NCI-H460 (cell line): ENCODE measurements at regions not wholly inside any gene's neighbourhood (a gene's known extent, or its start where the extent isn't known, plus 50 kb on each side); places are given as distances from the start of the nearest gene placed in this dataset.
"Not testable (repeated sequence)": the region's sequence is repeated elsewhere in the genome, so short reads cannot be mapped to it uniquely, and the experiment has no call there.

Experiments
- DNase-seq: peaks from one replicate; pipeline ENCODE4 v3.0.0-alpha.2; 2016; ENCODE audit warnings: low read depth; ENCODE audit errors: extremely low read depth

DNA sequence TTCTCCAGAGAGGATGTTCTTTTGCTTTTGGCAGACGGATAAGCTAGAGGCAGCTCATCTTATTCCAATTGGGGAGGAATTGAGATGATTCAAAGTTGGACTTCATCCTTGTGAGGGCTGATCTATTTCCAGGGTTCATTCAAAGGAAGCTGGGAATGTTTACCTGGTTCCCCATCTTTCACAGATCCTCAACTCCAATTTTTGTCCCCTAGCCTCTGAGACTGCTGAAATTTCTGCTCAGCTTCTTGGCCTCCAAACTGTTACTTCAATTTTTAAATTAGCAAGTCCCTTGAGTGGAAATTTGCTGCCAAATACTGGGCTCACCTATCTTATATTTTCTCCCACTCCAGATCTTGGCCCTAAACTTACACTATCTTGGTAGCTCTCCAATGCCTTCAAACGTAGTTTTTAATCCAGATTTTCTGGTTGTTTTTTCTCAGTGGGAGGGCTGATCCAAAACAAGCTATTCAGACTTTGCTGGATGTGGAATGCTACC is 93.9 kb upstream of the NEK6 start:
- no peak for DNase-seq

DNA sequence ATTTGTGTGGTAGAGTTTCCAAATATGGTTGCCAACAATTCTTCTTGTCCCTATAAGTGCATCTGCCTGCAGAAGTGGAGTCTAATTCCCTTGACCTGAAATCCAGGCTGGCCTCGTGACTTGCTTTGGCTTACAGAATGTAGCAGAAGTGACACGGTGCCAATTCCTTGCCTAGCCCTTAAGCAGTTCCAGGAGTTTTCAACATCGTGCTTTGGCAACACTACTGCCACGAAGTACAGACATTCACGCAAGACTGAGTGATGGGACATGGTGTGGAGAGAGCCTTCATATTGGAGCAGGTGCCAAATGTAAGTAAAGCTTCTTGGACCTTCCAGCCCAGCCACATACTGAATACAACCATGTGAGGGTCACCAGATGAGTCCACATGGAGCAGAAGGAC is 92.9 kb upstream of the NEK6 start:
- DNase-seq: no peak

- no peak for DNase-seq
Measured at GRCh38 chr9:124174433-124174832, 83.3 kb upstream of the NEK6 start.

- DNase-seq: not testable (repeated sequence)
Measured at GRCh38 chr9:124177522-124177921, 80.2 kb upstream of the NEK6 start.

GRCh38 chr9:124179196-124180071 is 78.3 kb upstream of the NEK6 start:
- DNase-seq: no peak

- DNase-seq: no peak
Measured at GRCh38 chr9:124180557-124180956, 77.2 kb upstream of the NEK6 start.

DNA sequence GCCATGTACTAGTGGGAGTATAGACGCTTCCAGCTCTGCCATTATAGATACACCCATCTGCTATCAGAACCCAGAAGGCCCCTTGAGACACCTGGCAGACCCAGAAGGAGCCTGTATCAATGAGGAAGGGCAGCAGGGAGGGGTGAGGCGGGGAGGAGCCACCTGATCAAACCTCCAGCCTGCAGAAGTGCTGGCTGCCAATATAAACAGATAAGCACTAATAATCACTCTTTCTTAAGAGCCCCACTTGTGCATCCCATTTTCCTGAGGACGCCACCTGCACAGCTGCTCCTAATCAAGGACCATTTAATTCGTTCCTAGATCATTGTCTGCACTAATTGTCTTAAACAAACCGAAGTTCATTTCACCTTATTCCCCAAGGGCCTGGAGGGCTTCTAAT is 75.0 kb upstream of the NEK6 start:
- DNase-seq: no peak

DNA sequence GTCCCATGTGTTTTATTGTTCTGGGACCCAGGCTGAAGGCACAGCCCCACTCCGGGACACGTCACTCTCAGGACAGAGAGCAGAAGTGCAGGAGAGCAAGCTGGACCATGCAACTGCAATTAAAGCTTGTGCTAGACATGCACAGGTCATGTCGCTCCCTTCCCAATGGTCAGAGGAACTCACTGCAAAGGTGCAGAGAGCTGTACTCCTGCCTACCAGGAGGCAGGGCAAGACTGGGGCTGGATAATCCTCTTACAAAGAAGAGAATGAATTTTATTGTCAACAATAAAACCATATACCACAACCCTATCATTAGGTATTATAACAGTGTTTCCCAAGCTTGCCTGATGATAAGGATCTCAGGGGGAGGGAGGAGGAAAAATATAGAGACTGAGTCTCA is 74.0 kb upstream of the NEK6 start:
- no peak for DNase-seq

- no peak for DNase-seq
Measured at GRCh38 chr9:124185413-124185812, 72.3 kb upstream of the NEK6 start.

DNA sequence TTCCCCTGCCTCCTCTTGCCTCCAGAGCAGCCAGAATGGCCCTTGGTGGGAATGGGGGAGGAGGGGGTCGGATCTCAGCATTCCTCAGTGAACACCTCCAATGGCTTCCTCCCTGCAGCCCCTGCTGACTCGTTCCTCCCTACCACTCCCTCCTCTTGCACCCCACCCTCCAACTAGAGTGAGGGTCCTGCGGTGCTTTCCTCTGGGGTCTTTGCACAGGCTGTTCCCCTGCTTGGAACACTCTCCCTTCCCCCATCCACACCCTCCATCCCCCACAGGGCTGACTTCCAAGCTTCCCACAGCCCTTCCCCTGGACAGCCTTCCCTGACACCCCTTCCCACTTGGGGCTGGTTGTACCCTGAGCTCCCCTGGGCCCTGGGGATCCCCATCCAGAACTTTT is 70.4 kb upstream of the NEK6 start:
- DNase-seq: no peak

GRCh38 chr9:124188331-124189110 is 69.2 kb upstream of the NEK6 start:
- no peak for DNase-seq

GRCh38 chr9:124190761-124191160 is 67.0 kb upstream of the NEK6 start:
- no peak for DNase-seq

GRCh38 chr9:124191691-124192395 is 65.9 kb upstream of the NEK6 start:
- DNase-seq: no peak

- no peak for DNase-seq
Measured at GRCh38 chr9:124196814-124197176, 61.0 kb upstream of the NEK6 start.

DNA sequence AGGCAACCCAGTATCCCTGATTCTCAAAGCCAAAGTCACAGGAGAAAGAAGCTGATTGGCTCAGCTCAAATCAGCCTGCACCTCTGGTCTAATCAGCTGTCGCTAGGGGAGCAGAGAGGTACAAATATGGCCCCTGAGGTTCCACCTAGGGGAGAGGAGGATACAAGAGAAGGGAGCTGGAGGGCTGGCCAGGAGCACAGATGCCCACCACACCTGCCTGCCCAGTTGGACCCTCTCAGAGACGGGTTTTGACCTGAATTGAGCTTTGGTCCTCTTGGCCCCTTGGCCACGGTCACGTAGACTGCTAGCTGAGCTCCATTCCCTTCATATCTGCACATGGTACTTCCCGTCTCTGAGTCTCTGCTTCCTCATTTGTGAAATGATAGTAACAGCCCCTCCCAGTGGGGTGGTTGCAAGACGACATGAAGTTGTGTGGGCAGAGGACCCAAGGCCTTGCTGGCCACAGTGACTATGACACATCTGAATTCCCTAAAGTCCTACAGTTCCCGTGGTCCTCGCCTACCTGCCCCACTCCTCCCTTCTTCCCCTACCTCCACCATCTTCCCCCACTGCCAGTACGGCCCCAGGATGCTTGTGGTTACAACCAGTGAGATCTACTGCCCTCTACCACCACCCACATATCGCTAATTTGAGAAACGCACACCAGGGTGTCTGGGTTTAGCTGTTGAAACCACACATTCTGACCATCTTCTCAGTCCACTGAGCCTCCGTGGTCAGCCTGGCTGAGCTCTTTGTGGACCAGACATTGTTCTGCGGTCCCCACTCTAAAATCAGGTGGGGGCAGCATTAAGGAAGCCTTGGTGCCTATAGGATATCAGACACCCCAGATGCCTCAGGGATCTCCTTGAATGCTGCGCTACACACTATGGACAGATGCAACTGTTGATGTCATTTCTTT is 60.3 kb upstream of the NEK6 start:
- DNase-seq: no peak

DNA sequence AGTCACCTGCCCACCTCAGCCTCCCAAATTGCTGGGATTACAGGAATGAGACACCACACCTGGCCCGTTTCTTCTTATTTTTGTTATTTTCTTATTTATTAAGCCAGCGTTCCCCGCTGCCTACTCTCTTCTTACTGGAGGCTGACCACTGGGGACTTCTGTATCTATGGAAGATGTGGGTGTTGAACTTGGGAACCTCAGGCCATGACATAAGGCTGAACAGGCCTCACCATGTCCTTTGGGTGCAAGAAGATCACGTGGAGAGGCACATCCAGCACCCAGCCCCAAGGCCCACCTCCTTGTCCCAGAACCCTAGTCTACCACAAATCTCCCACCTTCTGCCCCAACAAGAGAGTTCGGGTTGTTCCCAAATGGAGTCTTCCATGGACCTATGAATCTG is 59.4 kb upstream of the NEK6 start:
- DNase-seq: no peak

DNA sequence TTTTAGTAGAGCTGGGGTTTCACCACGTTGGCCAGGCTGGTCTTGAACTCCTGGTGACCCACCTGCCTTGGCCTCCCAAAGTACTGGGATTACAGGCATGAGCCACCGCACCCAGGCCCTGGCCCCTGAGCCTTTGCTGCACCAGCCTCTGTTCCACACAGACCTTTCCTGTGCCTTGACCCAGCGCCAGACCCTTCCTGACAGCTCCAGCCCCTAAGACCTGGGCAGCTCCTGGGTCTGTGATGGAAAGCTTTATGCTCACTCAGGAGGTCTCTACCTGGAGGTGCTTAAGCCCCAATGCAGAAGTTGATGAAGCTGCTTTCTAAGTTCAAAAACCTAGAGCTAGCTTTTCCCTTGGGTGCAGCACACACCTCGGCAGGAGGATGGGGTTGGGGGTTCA is 58.8 kb upstream of the NEK6 start:
- no peak for DNase-seq

- DNase-seq: no peak
Measured at GRCh38 chr9:124199474-124199873, 58.3 kb upstream of the NEK6 start.

- DNase-seq: no peak
Measured at GRCh38 chr9:124202447-124202971, 55.2 kb upstream of the NEK6 start.
